ENCODE measurements at regions not wholly inside any gene's neighbourhood (a gene's known extent, or its start where the extent isn't known, plus 50 kb on each side); places are given as distances from the start of the nearest gene placed in this dataset.

GRCh38 chr15:47885920-47886319 lies 168.6 kb downstream of the SEMA6D start:
- 62 to 68% (median 65%) methylated on average over 4 of the region's 4 CpGs for WGBS, 3 donors
- Histone ChIP-seq H3K9me3 (no peaks in the 10 kb centered on the region), H3K4me1 (ENCODE audit: insufficient read depth) (no peaks in the 10 kb centered on the region), H3K27me3 (no peaks in the 10 kb centered on the region), H3K27ac (no peak overlapping the region), H3K4me3 (no peak overlapping the region), H3K36me3 (no peaks in the 10 kb centered on the region)
- DNase-seq: no peak
- intact Hi-C loops (cut with DNase I): no loop called here
- TF ChIP-seq EP300 (IDR thresholded peaks at IDR 0.05) (no peak), POLR2A (IDR thresholded peaks at IDR 0.05) (no peak), CTCF (IDR thresholded peaks at IDR 0.05) (no peak)

GRCh38 chr15:47887241-47887800 lies 170.0 kb downstream of the SEMA6D start:
- no peak for DNase-seq
- Histone ChIP-seq H3K36me3 (no peaks in the 10 kb centered on the region), H3K9me3 (no peaks in the 10 kb centered on the region), H3K4me1 (ENCODE audit: insufficient read depth) (no peaks in the 10 kb centered on the region), H3K4me3 (no peak overlapping the region), H3K27ac (no peak overlapping the region), H3K27me3 (no peaks in the 10 kb centered on the region)
- WGBS, 3 donors: 86 to 92% (median 90%) methylated on average over 5 of the region's 5 CpGs
- intact Hi-C loops (cut with DNase I): no loop called here
- TF ChIP-seq EP300 (IDR thresholded peaks at IDR 0.05): no peak
- no peak for TF ChIP-seq CTCF (IDR thresholded peaks at IDR 0.05)
- TF ChIP-seq POLR2A (IDR thresholded peaks at IDR 0.05): no peak

GRCh38 chr15:47888385-47889100 lies 171.2 kb downstream of the SEMA6D start:
- Histone ChIP-seq H3K4me1 (ENCODE audit: insufficient read depth) (no peaks in the 10 kb centered on the region), H3K27me3 (no peaks in the 10 kb centered on the region), H3K27ac (no peak overlapping the region), H3K9me3 (no peaks in the 10 kb centered on the region), H3K4me3 (no peak overlapping the region), H3K36me3 (no peaks in the 10 kb centered on the region)
- no peak for DNase-seq
- intact Hi-C loops (cut with DNase I): no loop called here
- no peak for TF ChIP-seq EP300 (IDR thresholded peaks at IDR 0.05)
- TF ChIP-seq CTCF (IDR thresholded peaks at IDR 0.05): no peak
- no peak for TF ChIP-seq POLR2A (IDR thresholded peaks at IDR 0.05)
- 70 to 85% (median 84%) methylated on average over 2 of the region's 2 CpGs for WGBS, 3 donors

GRCh38 chr15:47890397-47891150 lies 173.3 kb downstream of the SEMA6D start:
- no peak overlapping the region for H3K4me3 ChIP-seq
- H3K4me1 ChIP-seq (ENCODE audit: insufficient read depth): no peaks in the 10 kb centered on the region
- no peaks in the 10 kb centered on the region for H3K9me3 ChIP-seq
- no peak for DNase-seq
- H3K27me3 ChIP-seq: no peaks in the 10 kb centered on the region
- 36 to 47% (median 44%) methylated on average over 3 of the region's 3 CpGs for WGBS, 3 donors
- intact Hi-C loops (cut with DNase I): no loop called here
- no peak overlapping the region for H3K27ac ChIP-seq
- no peak for TF ChIP-seq EP300 (IDR thresholded peaks at IDR 0.05)
- no peak for TF ChIP-seq POLR2A (IDR thresholded peaks at IDR 0.05)
- H3K36me3 ChIP-seq: no peaks in the 10 kb centered on the region

Data from ovary (tissue), 7 donors.